ENCODE measurements at regions not wholly inside any gene's neighbourhood (a gene's known extent, or its start where the extent isn't known, plus 50 kb on each side); places are given as distances from the start of the nearest gene placed in this dataset.

DNA sequence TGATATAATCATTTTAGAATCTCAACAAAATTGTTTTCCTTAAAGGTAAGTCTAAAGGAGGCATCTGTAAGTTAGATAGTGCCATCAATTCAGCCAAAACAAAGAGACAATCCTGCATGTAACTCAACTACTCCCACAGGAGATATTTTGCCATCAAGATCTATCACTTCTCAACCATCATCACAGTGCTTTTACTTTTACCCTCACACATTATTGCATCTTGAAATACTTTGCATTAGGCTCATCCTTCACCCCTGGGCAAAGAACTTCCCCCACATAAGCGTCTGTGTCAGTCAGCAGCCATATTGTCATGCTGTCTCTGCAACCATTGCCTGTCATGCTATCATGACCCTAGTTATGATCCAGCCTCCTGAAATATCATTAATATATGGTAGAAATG is 54.9 kb upstream of the NLGN1 start:
- Histone ChIP-seq H3K36me3 (no peaks in the 10 kb centered on the region), H3K27ac (no peak overlapping the region), H3K4me1 (no peaks in the 10 kb centered on the region), H3K27me3 (no peaks in the 10 kb centered on the region), H3K4me3 (no peak overlapping the region), H3K9me3 (no peaks in the 10 kb centered on the region)
- WGBS (ENCODE audit: insufficient coverage, low coverage, low lambda C conversion rate, missing lambda C conversion rate): 50% methylated on average over 1 of the region's 1 CpG
- DNase-seq: no peak
- intact Hi-C loops (cut with DNase I): no loop called here
- TF ChIP-seq, protein P1, sequence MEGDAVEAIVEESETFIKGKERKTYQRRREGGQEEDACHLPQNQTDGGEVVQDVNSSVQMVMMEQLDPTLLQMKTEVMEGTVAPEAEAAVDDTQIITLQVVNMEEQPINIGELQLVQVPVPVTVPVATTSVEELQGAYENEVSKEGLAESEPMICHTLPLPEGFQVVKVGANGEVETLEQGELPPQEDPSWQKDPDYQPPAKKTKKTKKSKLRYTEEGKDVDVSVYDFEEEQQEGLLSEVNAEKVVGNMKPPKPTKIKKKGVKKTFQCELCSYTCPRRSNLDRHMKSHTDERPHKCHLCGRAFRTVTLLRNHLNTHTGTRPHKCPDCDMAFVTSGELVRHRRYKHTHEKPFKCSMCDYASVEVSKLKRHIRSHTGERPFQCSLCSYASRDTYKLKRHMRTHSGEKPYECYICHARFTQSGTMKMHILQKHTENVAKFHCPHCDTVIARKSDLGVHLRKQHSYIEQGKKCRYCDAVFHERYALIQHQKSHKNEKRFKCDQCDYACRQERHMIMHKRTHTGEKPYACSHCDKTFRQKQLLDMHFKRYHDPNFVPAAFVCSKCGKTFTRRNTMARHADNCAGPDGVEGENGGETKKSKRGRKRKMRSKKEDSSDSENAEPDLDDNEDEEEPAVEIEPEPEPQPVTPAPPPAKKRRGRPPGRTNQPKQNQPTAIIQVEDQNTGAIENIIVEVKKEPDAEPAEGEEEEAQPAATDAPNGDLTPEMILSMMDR (IDR thresholded peaks at IDR 0.05): no peak
- no peak for TF ChIP-seq POLR2A (IDR thresholded peaks at IDR 0.05)
- ATAC-seq: no peak

DNA sequence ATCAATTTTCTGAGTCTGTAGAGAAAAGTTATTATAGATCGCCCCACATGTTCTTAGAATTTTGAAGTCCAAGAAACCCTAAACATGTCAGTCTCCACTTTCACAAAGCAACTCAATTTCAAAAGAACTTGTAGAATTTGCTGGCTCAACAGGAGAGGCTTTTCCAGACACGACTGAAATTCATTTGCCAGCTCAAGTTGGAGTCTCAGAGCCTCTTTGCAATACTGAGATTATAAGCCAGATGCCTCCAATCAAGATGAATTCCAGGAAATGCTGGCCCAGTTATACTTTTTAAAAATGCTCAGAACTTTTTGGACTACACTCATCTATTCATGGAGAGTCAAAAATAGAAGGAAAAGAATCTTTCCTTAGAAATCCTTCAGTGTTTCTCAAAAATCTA is 56.9 kb upstream of the NLGN1 start:
- DNase-seq: no peak
- H3K36me3 ChIP-seq: no peaks in the 10 kb centered on the region
- no peaks in the 10 kb centered on the region for H3K9me3 ChIP-seq
- no peak overlapping the region for H3K27ac ChIP-seq
- 38% methylated on average over 2 of the region's 2 CpGs for WGBS (ENCODE audit: insufficient coverage, low coverage, low lambda C conversion rate, missing lambda C conversion rate)
- ATAC-seq: no peak
- no peaks in the 10 kb centered on the region for H3K4me1 ChIP-seq
- intact Hi-C loops (cut with DNase I): no loop called here
- H3K27me3 ChIP-seq: no peaks in the 10 kb centered on the region
- H3K4me3 ChIP-seq: no peak overlapping the region
- TF ChIP-seq, protein P1 (IDR thresholded peaks at IDR 0.05): no peak
- TF ChIP-seq POLR2A (IDR thresholded peaks at IDR 0.05): no peak

DNA sequence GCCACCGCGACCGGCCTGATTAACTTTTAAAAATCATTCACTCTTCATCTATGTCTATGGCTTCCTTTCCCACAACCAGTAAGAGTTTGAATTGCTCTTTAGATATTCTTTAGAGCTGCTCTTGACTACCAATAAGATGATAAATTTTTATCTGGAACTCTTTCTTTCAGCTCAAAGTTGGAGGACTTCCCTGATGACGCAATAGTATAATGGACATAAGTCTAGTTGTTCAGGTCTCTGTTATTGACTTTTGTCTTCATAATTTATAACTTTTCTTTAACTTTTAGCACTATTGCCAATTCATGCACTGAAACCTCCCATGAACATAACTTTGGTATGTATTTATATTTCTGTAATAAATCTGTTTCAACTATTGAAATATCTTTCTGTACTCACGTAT is 61.3 kb upstream of the NLGN1 start:
- Histone ChIP-seq H3K9me3 (no peaks in the 10 kb centered on the region), H3K4me1 (no peaks in the 10 kb centered on the region), H3K27me3 (no peaks in the 10 kb centered on the region), H3K27ac (no peak overlapping the region), H3K36me3 (no peaks in the 10 kb centered on the region), H3K4me3 (no peak overlapping the region)
- DNase-seq (no peak), ATAC-seq (no peak)
- no peak for TF ChIP-seq POLR2A (IDR thresholded peaks at IDR 0.05)
- TF ChIP-seq, protein P1 (IDR thresholded peaks at IDR 0.05): no peak
- intact Hi-C loops (cut with DNase I): no loop called here
- WGBS (ENCODE audit: insufficient coverage, low coverage, low lambda C conversion rate, missing lambda C conversion rate): 75% methylated on average over 5 of the region's 5 CpGs

DNA sequence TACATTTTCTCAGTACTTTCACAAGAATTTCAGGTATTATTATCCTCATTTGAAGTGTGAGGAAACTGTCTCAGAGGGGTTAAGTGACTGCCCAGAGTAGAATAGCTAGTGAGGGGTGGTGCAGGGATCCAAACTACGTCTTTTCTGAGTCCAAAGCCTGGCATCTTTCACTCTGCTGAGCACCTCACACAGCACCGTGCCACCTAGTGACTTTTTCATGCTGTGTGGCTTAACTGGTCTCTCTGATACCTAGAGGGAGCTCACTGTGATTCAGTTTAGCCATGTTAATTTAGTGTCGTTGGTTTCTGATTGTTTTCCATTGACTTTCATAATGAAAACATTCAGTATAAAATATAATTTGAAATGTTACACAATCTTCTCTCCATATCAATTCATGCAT is 91.4 kb upstream of the NLGN1 start:
- TF ChIP-seq, protein P1 (IDR thresholded peaks at IDR 0.05): no peak
- TF ChIP-seq POLR2A (IDR thresholded peaks at IDR 0.05): no peak
- no peak overlapping the region for H3K27ac ChIP-seq
- H3K27me3 ChIP-seq: no peaks in the 10 kb centered on the region
- WGBS (ENCODE audit: insufficient coverage, low coverage, low lambda C conversion rate, missing lambda C conversion rate): 6% methylated on average over 2 of the region's 3 CpGs
- H3K4me1 ChIP-seq: no peaks in the 10 kb centered on the region
- no peaks in the 10 kb centered on the region for H3K36me3 ChIP-seq
- H3K4me3 ChIP-seq: no peak overlapping the region
- DNase-seq (no peak), ATAC-seq (no peak)
- intact Hi-C loops (cut with DNase I): no loop called here
- no peaks in the 10 kb centered on the region for H3K9me3 ChIP-seq

DNA sequence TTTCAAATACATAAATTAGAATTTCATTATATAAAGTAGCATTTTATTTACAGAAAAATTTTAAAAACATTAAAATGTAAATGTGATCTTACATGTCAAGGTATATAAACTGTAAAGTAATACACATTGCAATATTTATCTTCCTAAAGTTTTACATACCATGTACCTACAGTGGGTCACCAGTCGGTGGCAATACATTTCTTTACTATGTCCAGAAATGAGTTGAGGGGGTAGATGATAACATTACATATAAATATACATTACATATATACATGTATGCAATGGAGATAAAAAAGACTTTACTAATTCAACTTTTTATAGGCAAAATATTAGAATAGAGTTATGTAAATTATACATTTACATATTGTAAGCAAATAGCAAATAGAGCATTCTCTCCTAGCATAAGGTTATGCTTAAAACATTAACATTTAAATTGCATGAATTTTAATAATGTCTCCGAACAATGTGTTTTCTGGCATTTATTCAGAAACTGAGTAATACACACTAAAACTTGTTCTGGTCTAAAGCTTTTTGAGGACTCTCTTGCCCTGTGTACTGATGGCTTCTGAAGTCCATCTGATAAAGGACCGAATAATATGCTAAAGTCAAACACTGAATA is 93.3 kb upstream of the NLGN1 start:
- H3K27ac ChIP-seq: no peak overlapping the region
- DNase-seq: no peak
- H3K4me3 ChIP-seq: no peak overlapping the region
- 50% methylated on average over 3 of the region's 3 CpGs for WGBS (ENCODE audit: insufficient coverage, low coverage, low lambda C conversion rate, missing lambda C conversion rate)
- no peaks in the 10 kb centered on the region for H3K4me1 ChIP-seq
- no peak for ATAC-seq
- H3K36me3 ChIP-seq: no peaks in the 10 kb centered on the region
- no peaks in the 10 kb centered on the region for H3K9me3 ChIP-seq
- intact Hi-C loops (cut with DNase I): no loop called here
- H3K27me3 ChIP-seq: no peaks in the 10 kb centered on the region
- TF ChIP-seq, protein P1 (IDR thresholded peaks at IDR 0.05): no peak
- TF ChIP-seq POLR2A (IDR thresholded peaks at IDR 0.05): no peak
